Erythroblast (primary cell): ENCODE measurements at regions not wholly inside any gene's neighbourhood (a gene's known extent, or its start where the extent isn't known, plus 50 kb on each side); places are given as distances from the start of the nearest gene placed in this dataset.

Source experiments
- GATA1 ChIP-seq: IDR thresholded peaks from 2 replicates; pipeline ENCODE4 v1.6.1; 2011; ENCODE audit warnings: low read depth, mild to moderate bottlenecking, control low read depth, low read length, moderate library complexity
- POLR2A ChIP-seq: IDR thresholded peaks from 2 replicates; pipeline ENCODE4 v1.6.1; 2011; ENCODE audit warnings: mild to moderate bottlenecking, low read length

DNA sequence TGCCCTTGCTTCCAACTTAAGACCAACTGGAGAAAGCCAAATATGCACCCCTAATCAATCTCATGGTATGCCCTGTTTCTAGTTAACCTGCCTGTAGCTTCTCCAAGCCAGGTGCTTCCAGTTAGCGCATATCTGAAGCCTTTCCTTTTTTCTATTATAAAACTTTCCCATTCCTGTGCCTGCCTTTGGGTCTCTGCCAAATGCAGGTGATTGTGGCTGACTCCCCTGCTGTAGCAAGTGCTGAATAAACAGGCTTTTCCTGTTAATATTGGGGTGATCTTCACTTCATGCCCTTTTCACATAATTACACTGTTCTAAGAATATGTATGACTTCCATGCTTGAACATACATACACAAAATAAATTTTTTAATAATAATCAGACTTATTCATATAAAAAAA, 207.4 kb downstream of the TANC2 start:
- no peak for TF ChIP-seq POLR2A
- no peak for TF ChIP-seq GATA1
